Neural progenitor cell (in vitro differentiated cells): ENCODE measurements at regions not wholly inside any gene's neighbourhood (a gene's known extent, or its start where the extent isn't known, plus 50 kb on each side); places are given as distances from the start of the nearest gene placed in this dataset.

ENCODE experiments used
- EZH2 ChIP-seq: fragments of 200-600 bp; sonication (generic); IDR thresholded peaks from 2 replicates; pipeline ENCODE4 v1.6.1; 2017; ENCODE audit warnings: antibody characterized with exemption, mild to moderate bottlenecking, moderate library complexity
- EZH2phosphoT487 ChIP-seq: fragments of 200-600 bp; sonication (generic); IDR thresholded peaks from 2 replicates; pipeline ENCODE4 v1.6.1; 2017; ENCODE audit warnings: antibody characterized with exemption
- TF ChIP-seq, protein P1 (sequence below): fragments of 200-600 bp; sonication (generic); IDR thresholded peaks from 2 replicates; pipeline ENCODE4 v1.5.1; 2017; ENCODE audit warnings: antibody characterized with exemption, mild to moderate bottlenecking

DNA sequence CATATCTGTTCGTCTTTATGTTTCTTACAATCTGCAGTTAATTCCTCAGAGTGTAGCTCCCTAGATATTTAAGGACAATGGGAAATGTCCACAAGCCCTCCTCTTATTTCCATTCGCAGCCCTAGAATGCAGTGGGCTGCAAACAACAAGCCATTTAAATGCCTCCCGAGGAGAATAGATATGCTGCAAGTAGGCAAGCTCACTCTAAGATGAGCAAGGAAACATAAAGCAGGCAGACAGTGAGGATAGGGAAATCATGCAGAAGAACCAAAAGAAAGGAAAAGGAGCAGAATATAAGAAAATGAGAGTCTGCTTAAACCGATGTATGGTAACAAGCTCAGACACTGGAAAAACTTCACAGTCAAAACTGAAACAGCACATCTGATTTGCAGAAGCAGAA is 561.9 kb downstream of the GBE1 start:
- TF ChIP-seq, protein P1, sequence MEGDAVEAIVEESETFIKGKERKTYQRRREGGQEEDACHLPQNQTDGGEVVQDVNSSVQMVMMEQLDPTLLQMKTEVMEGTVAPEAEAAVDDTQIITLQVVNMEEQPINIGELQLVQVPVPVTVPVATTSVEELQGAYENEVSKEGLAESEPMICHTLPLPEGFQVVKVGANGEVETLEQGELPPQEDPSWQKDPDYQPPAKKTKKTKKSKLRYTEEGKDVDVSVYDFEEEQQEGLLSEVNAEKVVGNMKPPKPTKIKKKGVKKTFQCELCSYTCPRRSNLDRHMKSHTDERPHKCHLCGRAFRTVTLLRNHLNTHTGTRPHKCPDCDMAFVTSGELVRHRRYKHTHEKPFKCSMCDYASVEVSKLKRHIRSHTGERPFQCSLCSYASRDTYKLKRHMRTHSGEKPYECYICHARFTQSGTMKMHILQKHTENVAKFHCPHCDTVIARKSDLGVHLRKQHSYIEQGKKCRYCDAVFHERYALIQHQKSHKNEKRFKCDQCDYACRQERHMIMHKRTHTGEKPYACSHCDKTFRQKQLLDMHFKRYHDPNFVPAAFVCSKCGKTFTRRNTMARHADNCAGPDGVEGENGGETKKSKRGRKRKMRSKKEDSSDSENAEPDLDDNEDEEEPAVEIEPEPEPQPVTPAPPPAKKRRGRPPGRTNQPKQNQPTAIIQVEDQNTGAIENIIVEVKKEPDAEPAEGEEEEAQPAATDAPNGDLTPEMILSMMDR = no peak
- TF ChIP-seq EZH2 (no peak), EZH2phosphoT487 (no peak)
